Loucy (cell line): ENCODE measurements at regions not wholly inside any gene's neighbourhood (a gene's known extent, or its start where the extent isn't known, plus 50 kb on each side); places are given as distances from the start of the nearest gene placed in this dataset.

ENCODE experiments used
- H2AFZ ChIP-seq: fragments of 200-600 bp; sonication (generic); 2 replicates; pipeline ENCODE4 v1.6.0; 2016; ENCODE audit warnings: antibody characterized with exemption, mild to moderate bottlenecking, low read length, moderate library complexity
- H3F3A ChIP-seq: fragments of 200-600 bp; 2 replicates; pipeline ENCODE4 v1.6.0; 2016; ENCODE audit warnings: antibody characterized with exemption, low read depth, mild to moderate bottlenecking
- H3K27me3 ChIP-seq: fragments of 200-600 bp; sonication (generic); 2 replicates; pipeline ENCODE4 v1.6.1; 2014; ENCODE audit warnings: low read length, mild to moderate bottlenecking; ENCODE audit not compliant: insufficient read depth, poor library complexity, severe bottlenecking
- H3K36me3 ChIP-seq: fragments of 200-600 bp; sonication (generic); 2 replicates; pipeline ENCODE4 v1.6.1; 2016; ENCODE audit warnings: low read length; ENCODE audit not compliant: insufficient read depth
- H3K4me1 ChIP-seq: fragments of 200-600 bp; sonication (generic); 2 replicates; pipeline ENCODE4 v1.5.1; 2014; ENCODE audit warnings: low read length, mild to moderate bottlenecking; ENCODE audit not compliant: insufficient read depth, poor library complexity, severe bottlenecking
- H3K4me2 ChIP-seq: fragments of 200-600 bp; sonication (generic); 2 replicates; pipeline ENCODE4 v1.6.0; 2014; ENCODE audit warnings: antibody characterized with exemption, low read length, low read depth, mild to moderate bottlenecking; ENCODE audit not compliant: poor library complexity, severe bottlenecking
- H3K4me3 ChIP-seq: fragments of 200-600 bp; sonication (generic); 2 replicates; pipeline ENCODE4 v1.5.1; 2014; ENCODE audit warnings: low read length, mild to moderate bottlenecking, mixed read lengths; ENCODE audit not compliant: poor library complexity, severe bottlenecking
- H3K79me2 ChIP-seq: fragments of 200-600 bp; sonication (generic); 2 replicates; pipeline ENCODE4 v1.6.1; 2014; ENCODE audit warnings: low read length; ENCODE audit not compliant: insufficient read depth
- H3K9ac ChIP-seq: fragments of 200-600 bp; sonication (generic); 2 replicates; pipeline ENCODE4 v1.6.0; 2014; ENCODE audit warnings: mild to moderate bottlenecking, low read depth, low read length, moderate library complexity; ENCODE audit not compliant: poor library complexity, severe bottlenecking
- H3K9me2 ChIP-seq: fragments of 200-600 bp; sonication (generic); replicated peaks from 2 replicates; pipeline ENCODE4 v1.6.1; 2016; ENCODE audit warnings: low read depth, low read length, mixed read lengths
- H3K9me3 ChIP-seq: fragments of 200-600 bp; sonication (generic); 2 replicates; pipeline ENCODE4 v1.6.1; 2014; ENCODE audit warnings: mild to moderate bottlenecking, antibody characterized with exemption, low read length, low read depth; ENCODE audit not compliant: insufficient read depth
- H4K20me1 ChIP-seq: fragments of 200-600 bp; sonication (generic); 2 replicates; pipeline ENCODE4 v1.6.0; 2014; ENCODE audit warnings: antibody characterized with exemption, low read length, mild to moderate bottlenecking; ENCODE audit not compliant: insufficient read depth, poor library complexity, severe bottlenecking
- CTCF ChIP-seq: fragments of 200-600 bp; sonication (generic); conservative IDR thresholded peaks from 2 replicates; pipeline ENCODE4 v1.5.1; 2014; ENCODE audit warnings: mild to moderate bottlenecking, antibody characterized with exemption, low read length
- EZH2phosphoT487 ChIP-seq: fragments of 200-600 bp; IDR thresholded peaks from 2 replicates; pipeline ENCODE4 v1.6.1; 2018; ENCODE audit warnings: antibody characterized with exemption, mild to moderate bottlenecking, moderate library complexity, borderline replicate concordance

GRCh38 chr11:30788849-30789248 is 202.7 kb upstream of the MPPED2 start:
- no peak overlapping the region for H3K4me3 ChIP-seq
- TF ChIP-seq CTCF (no peak), EZH2phosphoT487 (no peak)

GRCh38 chr11:30786256-30787110 is 200.3 kb upstream of the MPPED2 start:
- H2AFZ ChIP-seq = no peak overlapping the region
- no peaks in the 10 kb centered on the region for H4K20me1 ChIP-seq
- H3K9ac ChIP-seq = no peak overlapping the region
- H3K27me3 ChIP-seq = no peaks in the 10 kb centered on the region
- H3K9me3 ChIP-seq = no peaks in the 10 kb centered on the region
- H3F3A ChIP-seq = no peaks in the 10 kb centered on the region
- TF ChIP-seq EZH2phosphoT487 (no peak), CTCF (no peak)
- no peaks in the 10 kb centered on the region for H3K9me2 ChIP-seq
- no peak overlapping the region for H3K4me3 ChIP-seq
- no peaks in the 10 kb centered on the region for H3K36me3 ChIP-seq
- H3K4me1 ChIP-seq = no peaks in the 10 kb centered on the region
- no peaks in the 10 kb centered on the region for H3K79me2 ChIP-seq
- H3K4me2 ChIP-seq = no peak overlapping the region

More at GRCh38 chr11:30788849-30789248, 202.7 kb upstream of the MPPED2 start:
- Histone ChIP-seq H3K79me2 (no peaks in the 10 kb centered on the region), H3K4me1 (no peaks in the 10 kb centered on the region), H3K9me2 (no peaks in the 10 kb centered on the region), H2AFZ (peak overlapping the region; percentile 28; the same call in 1 of the 2 replicates), H3K4me2 (no peak overlapping the region), H3K9ac (no peak overlapping the region), H4K20me1 (no peaks in the 10 kb centered on the region), H3F3A (no peaks in the 10 kb centered on the region), H3K9me3 (no peaks in the 10 kb centered on the region), H3K36me3 (no peaks in the 10 kb centered on the region), H3K27me3 (no peaks in the 10 kb centered on the region)

GRCh38 chr11:30778596-30778995 is 192.4 kb upstream of the MPPED2 start:
- Histone ChIP-seq H4K20me1 (no peaks in the 10 kb centered on the region), H3K4me1 (no peaks in the 10 kb centered on the region), H2AFZ (no peak overlapping the region), H3K9me3 (no peaks in the 10 kb centered on the region), H3F3A (no peaks in the 10 kb centered on the region), H3K4me3 (no peak overlapping the region), H3K79me2 (no peaks in the 10 kb centered on the region), H3K4me2 (no peak overlapping the region), H3K9me2 (no peaks in the 10 kb centered on the region), H3K27me3 (no peaks in the 10 kb centered on the region), H3K9ac (no peak overlapping the region), H3K36me3 (no peaks in the 10 kb centered on the region)
- no peak for TF ChIP-seq CTCF
- TF ChIP-seq EZH2phosphoT487 = no peak
